Stimulated activated CD4-positive, alpha-beta T cell treated with anti-CD3 and anti-CD28 coated beads, TNF-alpha, amount 100 ng/mL, for 1 hour (primary cell): ENCODE measurements at regions not wholly inside any gene's neighbourhood (a gene's known extent, or its start where the extent isn't known, plus 50 kb on each side); places are given as distances from the start of the nearest gene placed in this dataset.

Experiments used
- DNase-seq, 3 donors: peaks; one replicate each; pipeline ENCODE4 v3.0.0-alpha.2; 2020; ENCODE audit warnings: low read depth in 3 of 3, low spot score in 1 of 3

GRCh38 chr17:74077231-74077630 lies 126.2 kb upstream of the RPL38 start:
- DNase-seq, result no peak

DNA sequence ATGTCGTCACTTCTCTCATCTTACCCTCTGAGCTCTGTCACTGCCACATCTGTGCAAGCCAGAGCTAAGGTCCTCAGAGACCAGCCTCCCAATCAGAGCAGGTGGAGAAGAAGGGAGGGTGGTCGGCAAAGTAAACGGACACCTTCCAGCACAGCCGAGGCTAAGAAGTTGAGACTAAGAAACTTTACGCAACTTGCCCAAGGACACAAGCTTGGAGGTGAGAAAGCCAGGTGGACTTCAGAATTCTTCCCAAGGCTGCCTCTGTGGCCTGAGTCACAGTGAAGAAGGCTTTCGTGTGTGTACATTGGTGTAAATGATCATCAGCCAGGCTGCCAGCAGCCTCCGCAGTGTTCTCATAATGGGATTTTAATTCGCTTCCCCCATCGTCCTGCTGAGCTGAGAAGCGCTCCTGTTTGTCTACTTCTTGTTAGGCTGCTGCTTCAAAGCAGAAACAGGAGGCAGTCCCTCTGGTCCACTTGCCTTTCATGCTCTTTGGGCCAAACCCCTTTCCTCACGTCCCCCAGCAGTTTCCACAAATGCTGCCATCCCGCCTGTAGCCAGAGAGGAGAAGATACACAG lies 125.0 kb upstream of the RPL38 start:
- no peak for DNase-seq

GRCh38 chr17:74079537-74080300 lies 123.8 kb upstream of the RPL38 start:
- DNase-seq, result no peak

- no peak for DNase-seq
Observed at GRCh38 chr17:74080656-74081582, 122.6 kb upstream of the RPL38 start.

- no peak for DNase-seq
Observed at GRCh38 chr17:74082886-74083285, 120.6 kb upstream of the RPL38 start.

DNA sequence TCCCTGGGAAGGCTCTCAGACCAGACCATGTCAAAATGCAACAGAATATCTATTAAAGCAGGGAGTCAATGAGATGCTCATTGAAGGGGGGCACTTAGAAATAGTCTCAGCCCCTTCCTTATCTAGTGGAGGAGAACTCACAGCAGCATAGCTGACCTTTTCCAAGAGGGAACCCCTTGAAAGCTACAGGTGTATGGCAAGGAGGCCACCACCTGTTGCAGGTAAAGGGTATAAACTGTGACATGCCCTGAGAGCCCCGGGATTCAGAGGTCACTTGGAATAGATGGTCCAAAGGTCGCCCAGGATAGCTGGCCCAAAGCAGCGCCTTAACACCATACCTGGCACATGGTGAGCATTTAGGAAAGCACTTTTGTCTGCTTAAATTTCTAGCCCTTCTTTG lies 120.2 kb upstream of the RPL38 start:
- DNase-seq, result no peak

DNA sequence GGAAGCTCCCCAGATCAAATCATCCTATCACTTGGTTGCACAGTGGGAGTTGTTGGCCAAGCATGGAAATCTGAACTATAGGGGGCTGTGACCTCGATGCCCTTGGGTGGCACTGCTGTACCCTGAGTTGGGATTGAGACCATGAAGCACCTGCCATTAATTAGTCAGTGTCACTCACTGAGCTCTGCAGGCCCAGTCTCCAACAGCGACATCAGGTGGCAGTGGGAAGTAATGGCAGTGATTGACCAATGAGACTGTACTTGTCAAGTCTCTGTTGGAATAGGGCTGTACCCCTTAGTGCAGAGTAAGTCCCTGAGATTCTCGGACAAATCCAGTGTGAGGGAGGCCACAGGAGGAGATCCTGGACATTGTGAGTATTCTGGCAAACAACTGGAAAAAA lies 118.0 kb upstream of the RPL38 start:
- no peak for DNase-seq

DNA sequence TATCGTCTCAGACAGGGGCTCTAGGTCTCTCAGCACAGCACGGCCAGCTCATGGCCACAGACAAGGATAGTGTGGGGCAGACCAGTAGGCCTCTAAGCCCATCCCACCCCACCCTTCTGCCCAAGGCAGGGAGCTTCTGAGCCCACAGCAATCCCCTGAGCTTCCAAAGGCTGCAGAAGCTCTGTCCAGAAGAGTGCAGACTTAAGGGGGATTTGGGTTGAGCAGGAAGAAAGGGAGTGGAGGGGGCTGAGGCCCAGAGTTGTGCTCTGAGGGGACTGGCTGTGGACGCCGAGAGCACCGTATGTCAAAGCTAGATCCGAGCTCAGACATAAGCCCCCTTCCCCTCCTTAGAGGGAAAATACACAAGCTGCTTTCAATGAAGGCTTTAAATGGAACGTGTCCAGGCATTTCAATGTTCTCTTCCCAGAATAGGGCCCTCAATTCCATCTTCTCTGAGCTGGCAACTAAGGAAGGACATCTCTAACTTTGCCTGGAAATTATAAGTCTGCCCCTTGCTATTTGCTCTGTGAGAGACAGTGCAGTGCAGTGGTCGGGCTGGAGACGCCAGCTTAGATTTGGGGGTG lies 116.4 kb upstream of the RPL38 start:
- DNase-seq, result no peak

GRCh38 chr17:74088285-74088933 lies 115.1 kb upstream of the RPL38 start:
- DNase-seq, result no peak

DNA sequence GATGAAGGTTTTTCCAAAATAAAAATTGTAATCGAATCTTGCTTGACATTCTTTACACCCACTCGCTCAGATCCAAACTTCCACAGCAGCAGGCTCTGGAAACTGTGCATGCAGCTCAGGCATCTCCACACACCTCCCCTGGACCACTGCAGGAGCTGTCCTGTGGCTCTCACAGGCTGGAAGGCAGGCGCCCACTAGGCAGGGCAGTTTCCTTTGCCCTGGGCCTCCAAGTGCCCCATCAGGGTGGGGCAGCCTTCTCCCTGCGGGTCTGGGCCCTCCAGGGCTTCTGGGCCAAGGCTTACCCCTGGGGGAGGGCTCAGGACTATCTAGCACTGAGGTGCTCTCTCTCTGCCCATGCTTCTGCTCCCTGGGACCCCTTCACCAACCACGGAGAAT lies 114.5 kb upstream of the RPL38 start:
- DNase-seq, result no peak

DNA sequence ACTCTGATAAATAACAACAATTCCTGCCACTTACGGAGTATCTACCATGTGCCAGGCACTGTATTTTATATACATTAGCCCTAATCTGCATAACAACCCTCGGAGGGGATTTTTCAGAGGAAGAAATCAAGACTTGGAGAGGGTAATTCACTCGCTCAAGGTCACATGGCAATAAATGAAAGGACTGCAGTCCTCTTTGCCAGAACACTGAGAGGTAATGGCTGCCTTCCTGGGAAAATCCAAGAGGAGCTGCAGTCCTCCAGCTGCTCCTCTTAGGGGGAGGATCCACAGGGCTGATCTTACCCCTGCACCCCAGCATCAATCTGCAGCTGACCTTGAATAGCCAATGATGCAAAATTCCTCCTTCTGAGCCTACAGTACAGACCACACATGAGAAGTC lies 114.1 kb upstream of the RPL38 start:
- no peak for DNase-seq

DNA sequence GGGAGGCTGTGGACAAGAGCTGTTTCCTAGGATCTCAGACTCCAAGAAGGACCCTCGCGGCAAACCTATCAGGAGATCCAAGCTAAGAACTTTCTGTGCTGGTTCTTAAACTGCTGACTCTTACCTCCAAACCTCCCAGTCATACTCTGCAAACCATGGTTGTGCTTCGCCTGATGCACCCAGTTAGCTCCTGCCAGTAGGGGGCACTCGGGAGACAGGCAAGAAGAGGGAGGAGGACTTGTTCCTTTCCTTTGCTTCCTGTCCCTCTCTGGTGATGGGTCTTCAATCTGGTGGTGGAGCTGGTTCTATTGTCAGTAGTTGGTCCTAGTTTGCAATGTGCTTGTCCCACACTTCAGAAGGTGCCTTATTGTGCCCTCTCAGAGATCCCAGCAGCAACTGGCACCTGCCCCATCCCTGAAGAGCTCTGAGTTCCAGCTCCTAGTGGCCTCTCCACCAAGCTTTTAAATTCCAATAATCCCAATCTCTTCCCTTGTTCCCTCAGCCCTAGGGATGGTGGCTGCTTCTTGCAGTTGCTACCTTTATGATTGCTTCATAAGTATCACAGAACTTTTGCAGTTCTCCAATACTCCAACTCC lies 113.5 kb upstream of the RPL38 start:
- DNase-seq, result no peak

GRCh38 chr17:74094651-74095050 lies 108.8 kb upstream of the RPL38 start:
- DNase-seq, result no peak

DNA sequence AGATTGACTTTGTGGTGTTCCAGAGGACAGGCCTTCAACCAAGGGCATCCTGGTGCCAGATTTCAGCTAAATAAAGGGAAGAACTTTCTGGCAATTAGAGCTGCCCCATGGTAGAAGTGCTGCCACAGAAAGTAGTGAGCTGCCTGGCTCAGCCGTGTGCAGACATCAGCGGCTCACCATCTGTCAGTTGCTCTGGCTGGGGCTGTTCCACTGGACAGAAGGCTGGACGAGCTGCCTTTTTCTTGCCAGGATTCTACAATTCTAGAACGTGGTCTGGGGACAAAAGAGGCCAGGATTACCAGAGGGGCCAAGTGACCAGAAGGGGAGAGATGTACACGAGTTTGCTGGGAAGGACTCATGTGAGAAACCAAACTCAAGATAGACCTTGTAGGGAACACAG lies 107.0 kb upstream of the RPL38 start:
- no peak for DNase-seq

DNA sequence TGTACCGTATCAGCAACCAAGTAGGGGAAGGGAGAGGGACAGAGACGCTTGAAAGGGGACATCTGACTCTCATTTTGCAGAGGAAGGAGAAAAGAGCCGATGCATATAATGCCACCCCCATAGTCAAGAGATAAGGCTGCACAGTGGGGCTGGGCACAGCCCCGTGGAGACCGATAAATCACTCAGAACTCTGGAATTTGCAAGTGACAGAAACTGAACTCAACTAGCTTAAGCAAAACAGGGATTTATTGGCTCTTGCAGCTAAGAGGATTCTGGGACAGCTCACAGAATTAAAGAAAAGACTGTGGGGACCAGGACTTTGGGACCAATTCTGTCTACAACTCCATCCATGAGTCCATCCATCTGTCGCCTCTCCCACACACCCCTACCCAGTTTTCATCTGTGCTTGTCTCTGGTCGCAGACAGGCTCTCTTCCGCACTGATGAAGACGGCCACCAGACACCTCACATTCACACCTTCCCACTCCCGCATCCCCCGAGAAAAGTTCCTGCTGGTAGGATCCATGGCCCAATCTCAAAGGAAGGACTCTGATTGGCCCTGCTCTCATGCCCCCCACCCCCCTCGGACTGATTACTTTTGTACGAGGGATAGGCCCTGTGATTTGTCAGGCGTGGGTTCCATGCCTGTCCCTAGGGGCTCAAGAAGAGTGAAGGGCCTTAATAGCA lies 105.9 kb upstream of the RPL38 start:
- DNase-seq, result no peak

GRCh38 chr17:74098136-74099024 lies 105.1 kb upstream of the RPL38 start:
- DNase-seq, result no peak

DNA sequence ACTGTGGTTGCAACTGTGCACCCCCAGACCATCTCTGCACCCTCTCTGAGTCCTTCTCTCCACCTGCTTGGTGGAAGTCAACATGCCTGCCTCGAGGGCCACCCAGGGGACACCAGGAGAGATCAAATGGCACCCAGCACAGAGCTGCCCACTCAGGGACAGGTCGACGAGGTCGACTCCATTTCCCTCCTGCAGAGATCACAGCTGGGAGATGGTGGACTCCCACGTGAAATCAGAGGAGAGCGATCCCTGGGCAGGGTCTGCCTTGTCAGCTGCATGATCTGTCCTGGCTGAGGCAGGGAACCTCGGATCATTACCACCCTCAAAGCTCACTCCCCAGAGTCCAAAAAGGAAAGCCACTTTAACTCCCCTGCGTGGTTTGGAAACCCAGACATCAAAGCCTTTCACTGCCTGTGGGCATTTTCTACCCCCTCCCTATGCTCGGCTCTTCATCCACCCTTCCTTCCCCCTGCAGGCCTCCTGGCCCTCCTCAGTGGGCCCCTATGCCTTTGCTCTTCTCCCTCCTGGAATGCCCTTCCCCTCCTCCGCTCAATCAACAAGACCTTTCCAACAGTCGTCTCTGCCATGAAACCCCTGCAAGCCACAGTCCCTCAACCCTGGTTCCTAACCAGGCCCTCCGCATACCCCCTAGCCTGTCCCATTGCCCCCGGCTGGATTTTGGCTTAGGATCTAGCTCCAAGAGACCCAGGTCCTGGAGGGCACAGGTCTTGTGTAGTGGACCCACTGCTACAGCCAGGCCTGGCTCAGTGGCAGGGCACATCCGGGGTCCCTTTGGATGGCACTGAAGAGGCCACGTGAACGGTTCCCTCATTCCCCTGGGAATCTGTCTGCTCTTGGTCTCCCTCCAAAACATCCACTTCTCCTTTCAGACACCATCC lies 103.8 kb upstream of the RPL38 start:
- DNase-seq, result no peak

DNA sequence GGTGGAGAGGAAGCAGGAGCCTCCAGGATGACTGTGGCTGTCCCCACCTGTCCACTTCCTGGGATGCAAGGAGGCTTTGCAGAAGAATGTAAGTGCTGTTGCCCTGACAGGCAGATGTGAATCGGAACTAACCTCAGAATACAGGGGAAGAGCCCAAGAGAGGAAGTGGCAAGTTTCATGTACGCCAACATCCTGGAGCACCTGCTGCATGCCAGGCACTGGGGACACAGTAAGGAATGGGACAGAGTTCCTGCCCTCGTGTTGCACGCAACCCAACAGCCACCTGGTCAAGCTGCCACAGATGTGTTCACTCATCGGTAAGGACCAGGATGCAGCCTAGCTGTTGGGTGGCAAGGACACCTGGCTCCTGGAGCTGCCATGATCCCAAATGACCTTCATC lies 98.6 kb upstream of the RPL38 start:
- no peak for DNase-seq
